Panc1 (cell line): ENCODE measurements at regions not wholly inside any gene's neighbourhood (a gene's known extent, or its start where the extent isn't known, plus 50 kb on each side); places are given as distances from the start of the nearest gene placed in this dataset.

Experiments
- ATAC-seq: fragments of 200-7000 bp; cut with Tn5 transposase; 2 replicates; pipeline ENCODE4 v1.9.1; 2020; ENCODE audit warnings: mild to moderate bottlenecking, moderate library complexity
- BruUV-seq: library from RNA; stranded (reverse); fragments of 400-500 nt; replicated peaks from 2 replicates; lab custom pipeline; 2021; lab: Mats Ljungman, UMichigan
- CTCF ChIA-PET: fragments of 300-600 bp; sonication (Branson Sonifier 250); formaldehyde crosslinking; loops from one replicate; lab custom pipeline; 2022; ENCODE audit warnings: antibody characterized with exemption; lab: Charles Lee
- POLR2A ChIA-PET: fragments of 300-600 bp; sonication (Branson Sonifier 250); formaldehyde crosslinking; loops from one replicate; lab custom pipeline; 2022; ENCODE audit warnings: antibody characterized with exemption; lab: Charles Lee
- DNase-seq: peaks from one replicate; pipeline ENCODE4 v3.0.0-alpha.2; 2010; ENCODE audit warnings: low read depth, low spot score
- H3K27ac ChIP-seq: 2 replicates; pipeline ENCODE4 v1.5.1; 2011; ENCODE audit warnings: mild to moderate bottlenecking, low read length, inconsistent platforms
- H3K27me3 ChIP-seq: fragments of 200-500 bp; sonication (Bioruptor generic); 2 replicates; pipeline ENCODE4 v1.6.0; 2014; ENCODE audit warnings: low read length, inconsistent platforms; ENCODE audit not compliant: control insufficient read depth, insufficient read depth
- H3K36me3 ChIP-seq: fragments of 200-500 bp; sonication (Bioruptor generic); 2 replicates; pipeline ENCODE4 v1.5.1; 2014; ENCODE audit warnings: inconsistent platforms, mild to moderate bottlenecking, low read length, moderate library complexity; ENCODE audit not compliant: control insufficient read depth, insufficient read depth
- H3K4me1 ChIP-seq: 2 replicates; pipeline ENCODE4 v1.5.1; 2011; ENCODE audit warnings: inconsistent platforms, mild to moderate bottlenecking, low read length, moderate library complexity; ENCODE audit not compliant: control insufficient read depth, insufficient read depth
- H3K4me3 ChIP-seq, 2 experiments: 2 replicates each; pipeline ENCODE4 v1.5.1; 2011 to 2012; ENCODE audit warnings: low read depth in 2 of 2, low read length in 2 of 2, mild to moderate bottlenecking in 2 of 2, inconsistent platforms in 1 of 2, moderate library complexity in 1 of 2
- H3K9me3 ChIP-seq: fragments of 200-500 bp; sonication (Bioruptor generic); 2 replicates; pipeline ENCODE4 v1.5.1; 2014; ENCODE audit warnings: low read depth, mild to moderate bottlenecking, inconsistent platforms, low read length, moderate library complexity; ENCODE audit not compliant: control insufficient read depth, insufficient read depth
- POLR2AphosphoS5 ChIP-seq: IDR thresholded peaks from 2 replicates; pipeline ENCODE4 v1.6.1; 2012; ENCODE audit warnings: mild to moderate bottlenecking, low read depth, low read length, moderate library complexity
- SIN3A ChIP-seq: IDR thresholded peaks from 2 replicates; pipeline ENCODE4 v1.6.1; 2012; ENCODE audit warnings: low read depth, mild to moderate bottlenecking, low read length, moderate library complexity, borderline replicate concordance; ENCODE audit not compliant: insufficient read depth
- TCF7L2 ChIP-seq: IDR thresholded peaks from 2 replicates; pipeline ENCODE4 v1.6.1; 2011; ENCODE audit warnings: mild to moderate bottlenecking, low read depth, low read length, inconsistent platforms
- in situ Hi-C: cut with HindIII; loops from 2 replicates; pipeline ENCODE4 v1.10.0; 2016; ENCODE audit warnings: low sequenced_read_pairs, low pct_unique_long_range_greater_than_20kb
- intact Hi-C: fragments of 100-400 bp; cut with micrococcal nuclease; formaldehyde crosslinking; loops from one replicate; pipeline ENCODE4 v1.10.0; 2022; ENCODE audit not compliant: unreplicated experiment
- TF ChIP-seq, protein P1 (sequence below): fragments of 450-650 bp; IDR thresholded peaks from 2 replicates; pipeline ENCODE4 v1.5.1; 2017; ENCODE audit warnings: mild to moderate bottlenecking
- TF ChIP-seq, protein P2 (sequence below), 2 experiments: IDR thresholded peaks; 2 replicates each; pipeline ENCODE4 v1.6.1; 2011 to 2012; ENCODE audit warnings: low read depth in 2 of 2, control low read depth in 1 of 2, low read length in 1 of 2, mild to moderate bottlenecking in 1 of 2, moderate library complexity in 1 of 2; ENCODE audit not compliant: insufficient read depth in 1 of 2

DNA sequence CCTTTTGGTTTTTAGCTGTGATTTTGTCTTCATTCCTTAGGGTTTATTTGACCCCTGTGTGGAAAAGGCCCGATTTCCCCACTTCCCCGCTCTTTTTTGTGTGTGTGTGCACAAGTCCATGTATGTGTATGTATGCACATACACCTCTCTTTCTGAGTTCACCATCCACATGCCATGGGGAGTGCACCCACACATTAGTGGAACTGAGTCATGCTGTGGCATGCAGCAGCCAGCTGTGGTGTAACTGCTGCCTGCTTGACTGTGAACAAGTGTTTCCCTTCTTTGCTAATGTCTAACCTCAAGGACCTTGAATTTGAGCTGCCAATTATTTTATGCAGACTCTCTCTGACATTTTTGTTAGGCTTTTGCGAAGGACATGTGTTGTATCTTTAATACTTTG is 434.9 kb upstream of the TPM1 start:
- Histone ChIP-seq H3K27ac (0 out of 2 replicates have a peak overlapping the region, but pooled peaks have one; percentile 15), H3K27me3 (no peaks in the 10 kb centered on the region), H3K36me3 (no peaks in the 10 kb centered on the region), H3K4me3 (no peak overlapping the region), H3K9me3 (no peaks in the 10 kb centered on the region), H3K4me1 (no peaks in the 10 kb centered on the region)
- CTCF ChIA-PET, result no interaction called here
- intact Hi-C loops, result no loop called here
- ATAC-seq (no peak), DNase-seq (no peak)
- TF ChIP-seq, protein P1, sequence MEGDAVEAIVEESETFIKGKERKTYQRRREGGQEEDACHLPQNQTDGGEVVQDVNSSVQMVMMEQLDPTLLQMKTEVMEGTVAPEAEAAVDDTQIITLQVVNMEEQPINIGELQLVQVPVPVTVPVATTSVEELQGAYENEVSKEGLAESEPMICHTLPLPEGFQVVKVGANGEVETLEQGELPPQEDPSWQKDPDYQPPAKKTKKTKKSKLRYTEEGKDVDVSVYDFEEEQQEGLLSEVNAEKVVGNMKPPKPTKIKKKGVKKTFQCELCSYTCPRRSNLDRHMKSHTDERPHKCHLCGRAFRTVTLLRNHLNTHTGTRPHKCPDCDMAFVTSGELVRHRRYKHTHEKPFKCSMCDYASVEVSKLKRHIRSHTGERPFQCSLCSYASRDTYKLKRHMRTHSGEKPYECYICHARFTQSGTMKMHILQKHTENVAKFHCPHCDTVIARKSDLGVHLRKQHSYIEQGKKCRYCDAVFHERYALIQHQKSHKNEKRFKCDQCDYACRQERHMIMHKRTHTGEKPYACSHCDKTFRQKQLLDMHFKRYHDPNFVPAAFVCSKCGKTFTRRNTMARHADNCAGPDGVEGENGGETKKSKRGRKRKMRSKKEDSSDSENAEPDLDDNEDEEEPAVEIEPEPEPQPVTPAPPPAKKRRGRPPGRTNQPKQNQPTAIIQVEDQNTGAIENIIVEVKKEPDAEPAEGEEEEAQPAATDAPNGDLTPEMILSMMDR, result no peak
- TF ChIP-seq SIN3A (no peak), POLR2AphosphoS5 (no peak)
- TF ChIP-seq, protein P2, sequence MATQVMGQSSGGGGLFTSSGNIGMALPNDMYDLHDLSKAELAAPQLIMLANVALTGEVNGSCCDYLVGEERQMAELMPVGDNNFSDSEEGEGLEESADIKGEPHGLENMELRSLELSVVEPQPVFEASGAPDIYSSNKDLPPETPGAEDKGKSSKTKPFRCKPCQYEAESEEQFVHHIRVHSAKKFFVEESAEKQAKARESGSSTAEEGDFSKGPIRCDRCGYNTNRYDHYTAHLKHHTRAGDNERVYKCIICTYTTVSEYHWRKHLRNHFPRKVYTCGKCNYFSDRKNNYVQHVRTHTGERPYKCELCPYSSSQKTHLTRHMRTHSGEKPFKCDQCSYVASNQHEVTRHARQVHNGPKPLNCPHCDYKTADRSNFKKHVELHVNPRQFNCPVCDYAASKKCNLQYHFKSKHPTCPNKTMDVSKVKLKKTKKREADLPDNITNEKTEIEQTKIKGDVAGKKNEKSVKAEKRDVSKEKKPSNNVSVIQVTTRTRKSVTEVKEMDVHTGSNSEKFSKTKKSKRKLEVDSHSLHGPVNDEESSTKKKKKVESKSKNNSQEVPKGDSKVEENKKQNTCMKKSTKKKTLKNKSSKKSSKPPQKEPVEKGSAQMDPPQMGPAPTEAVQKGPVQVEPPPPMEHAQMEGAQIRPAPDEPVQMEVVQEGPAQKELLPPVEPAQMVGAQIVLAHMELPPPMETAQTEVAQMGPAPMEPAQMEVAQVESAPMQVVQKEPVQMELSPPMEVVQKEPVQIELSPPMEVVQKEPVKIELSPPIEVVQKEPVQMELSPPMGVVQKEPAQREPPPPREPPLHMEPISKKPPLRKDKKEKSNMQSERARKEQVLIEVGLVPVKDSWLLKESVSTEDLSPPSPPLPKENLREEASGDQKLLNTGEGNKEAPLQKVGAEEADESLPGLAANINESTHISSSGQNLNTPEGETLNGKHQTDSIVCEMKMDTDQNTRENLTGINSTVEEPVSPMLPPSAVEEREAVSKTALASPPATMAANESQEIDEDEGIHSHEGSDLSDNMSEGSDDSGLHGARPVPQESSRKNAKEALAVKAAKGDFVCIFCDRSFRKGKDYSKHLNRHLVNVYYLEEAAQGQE (IDR thresholded peaks at IDR 0.05; ENCODE audit: insufficient read depth in 1 of 2, low read depth in 2 of 2, low read length in 1 of 2), result no peak
- POLR2A ChIA-PET, result no interaction called here
- in situ Hi-C loops, result no loop called here
- BruUV-seq, result no TSS peak

DNA sequence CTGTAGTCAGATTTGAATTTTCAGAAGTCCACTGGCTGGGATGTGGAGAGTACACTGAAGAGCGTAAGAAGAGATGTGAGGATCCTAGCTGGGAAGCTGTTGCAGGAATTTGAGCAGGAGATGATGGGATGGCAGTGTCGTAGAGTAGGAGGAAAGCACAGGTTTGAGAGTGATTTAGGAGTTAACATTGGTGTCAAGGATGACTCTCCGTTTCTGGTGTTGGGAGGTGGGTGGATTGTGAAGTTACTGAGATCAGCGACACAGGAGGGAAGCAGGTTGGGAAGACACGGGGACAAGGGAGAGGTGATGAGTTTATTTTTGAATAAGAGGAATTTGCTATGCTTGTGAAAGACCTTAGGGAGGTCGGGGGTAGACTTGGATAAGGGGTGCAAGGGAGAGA is 434.2 kb upstream of the TPM1 start:
- no peak for DNase-seq
- Histone ChIP-seq H3K4me1 (no peaks in the 10 kb centered on the region), H3K36me3 (no peaks in the 10 kb centered on the region), H3K9me3 (no peaks in the 10 kb centered on the region), H3K4me3 (no peak overlapping the region), H3K27me3 (no peaks in the 10 kb centered on the region), H3K27ac (no peak overlapping the region)
- BruUV-seq, result no TSS peak
- ChIA-PET CTCF (no interaction called here), POLR2A (no interaction called here)
- in situ Hi-C loops, result no loop called here
- no peak for ATAC-seq
- intact Hi-C loops, result no loop called here
- TF ChIP-seq, protein P1, result no peak
- no peak for TF ChIP-seq TCF7L2
- TF ChIP-seq SIN3A, result no peak
- TF ChIP-seq, protein P2 (IDR thresholded peaks at IDR 0.05; ENCODE audit: insufficient read depth in 1 of 2, low read depth in 2 of 2, low read length in 1 of 2), result no peak
- TF ChIP-seq POLR2AphosphoS5, result no peak
